H9 (cell line): ENCODE measurements at regions not wholly inside any gene's neighbourhood (a gene's known extent, or its start where the extent isn't known, plus 50 kb on each side); places are given as distances from the start of the nearest gene placed in this dataset.

ENCODE experiments used
- DNase-seq: peaks from one replicate; pipeline ENCODE4 v3.0.0-alpha.2; 2017
- H2AFZ ChIP-seq: one replicate; pipeline ENCODE4 v1.6.1; 2013; ENCODE audit warnings: mild to moderate bottlenecking, low read length, control low read depth, moderate library complexity
- H2AK5ac ChIP-seq: 2 replicates; pipeline ENCODE4 v1.6.1; 2013; ENCODE audit warnings: low read length, control low read depth, mixed read lengths; ENCODE audit not compliant: insufficient read length
- H2BK120ac ChIP-seq: one replicate; pipeline ENCODE4 v1.6.1; 2013; ENCODE audit warnings: low read depth, mild to moderate bottlenecking, low read length, control low read depth, inconsistent platforms; ENCODE audit not compliant: poor library complexity, severe bottlenecking
- H2BK12ac ChIP-seq: 2 replicates; pipeline ENCODE4 v1.6.1; 2013; ENCODE audit warnings: low read length, control low read depth, mixed read lengths, low read depth; ENCODE audit not compliant: insufficient read length
- H2BK15ac ChIP-seq: 2 replicates; pipeline ENCODE4 v1.6.1; 2013; ENCODE audit warnings: low read depth, low read length, control low read depth
- H2BK20ac ChIP-seq: one replicate; pipeline ENCODE4 v1.6.1; 2013; ENCODE audit warnings: low read depth, mild to moderate bottlenecking, low read length, control low read depth, inconsistent platforms; ENCODE audit not compliant: poor library complexity, severe bottlenecking
- H2BK5ac ChIP-seq: 2 replicates; pipeline ENCODE4 v1.6.1; 2013; ENCODE audit warnings: low read length, control low read depth, mixed read lengths; ENCODE audit not compliant: insufficient read length
- H3K14ac ChIP-seq: 2 replicates; pipeline ENCODE4 v1.6.1; 2013; ENCODE audit warnings: low read length, control low read depth; ENCODE audit not compliant: insufficient read depth
- H3K18ac ChIP-seq: 2 replicates; pipeline ENCODE4 v1.6.1; 2013; ENCODE audit warnings: low read depth, mild to moderate bottlenecking, mixed read lengths, low read length, control low read depth; ENCODE audit not compliant: insufficient read length
- H3K23ac ChIP-seq: 2 replicates; pipeline ENCODE4 v1.6.1; 2013; ENCODE audit warnings: low read length, control low read depth, mixed read lengths, low read depth; ENCODE audit not compliant: insufficient read length
- H3K23me2 ChIP-seq: 2 replicates; pipeline ENCODE4 v1.6.1; 2013; ENCODE audit warnings: low read depth, mild to moderate bottlenecking, mixed read lengths, low read length, control low read depth; ENCODE audit not compliant: insufficient read length, poor library complexity, severe bottlenecking
- H3K27ac ChIP-seq: 2 replicates; pipeline ENCODE4 v1.5.1; 2013; ENCODE audit warnings: low read length, control low read depth, mixed read lengths, low read depth; ENCODE audit not compliant: insufficient read length
- H3K27me3 ChIP-seq: 2 replicates; pipeline ENCODE4 v1.6.1; 2013; ENCODE audit warnings: low read length, control low read depth, inconsistent platforms; ENCODE audit not compliant: insufficient read depth
- H3K4ac ChIP-seq: 2 replicates; pipeline ENCODE4 v1.6.1; 2013; ENCODE audit warnings: low read depth, mild to moderate bottlenecking, control low read depth, inconsistent platforms, low read length, moderate library complexity
- H3K4me1 ChIP-seq: 2 replicates; pipeline ENCODE4 v1.6.1; 2013; ENCODE audit warnings: low read length, control low read depth, inconsistent platforms; ENCODE audit not compliant: insufficient read depth
- H3K4me2 ChIP-seq: 2 replicates; pipeline ENCODE4 v1.6.1; 2013; ENCODE audit warnings: low read length, control low read depth, mixed read lengths; ENCODE audit not compliant: insufficient read length, insufficient read depth
- H3K56ac ChIP-seq: 2 replicates; pipeline ENCODE4 v1.6.1; 2013; ENCODE audit warnings: low read depth, mild to moderate bottlenecking, mixed read lengths, low read length, control low read depth; ENCODE audit not compliant: insufficient read length
- H3K79me1 ChIP-seq: 2 replicates; pipeline ENCODE4 v1.6.1; 2013; ENCODE audit warnings: low read depth, mild to moderate bottlenecking, moderate library complexity, low read length, control low read depth, inconsistent platforms; ENCODE audit not compliant: insufficient read depth, poor library complexity, severe bottlenecking
- H3K79me2 ChIP-seq: 2 replicates; pipeline ENCODE4 v1.6.1; 2013; ENCODE audit warnings: low read length, control low read depth, inconsistent platforms; ENCODE audit not compliant: insufficient read depth
- H3K9ac ChIP-seq: 2 replicates; pipeline ENCODE4 v1.6.1; 2013; ENCODE audit warnings: low read length, control low read depth, mixed read lengths; ENCODE audit not compliant: insufficient read length; ENCODE audit errors: extremely low read depth
- H3K9me3 ChIP-seq: one replicate; pipeline ENCODE4 v1.6.1; 2013; ENCODE audit warnings: low read depth, low read length, inconsistent platforms; ENCODE audit not compliant: control insufficient read depth
- H3T11ph ChIP-seq: one replicate; pipeline ENCODE4 v1.6.1; 2013; ENCODE audit warnings: mild to moderate bottlenecking, low read length, control low read depth, inconsistent platforms
- H4K20me1 ChIP-seq: one replicate; pipeline ENCODE4 v1.6.1; 2013; ENCODE audit not compliant: control insufficient read depth, insufficient read length, insufficient read depth
- H4K5ac ChIP-seq: 2 replicates; pipeline ENCODE4 v1.6.1; 2013; ENCODE audit warnings: low read depth, mild to moderate bottlenecking, mixed read lengths, low read length, control low read depth; ENCODE audit not compliant: insufficient read length
- H4K8ac ChIP-seq: replicated peaks from 2 replicates; pipeline ENCODE4 v1.6.1; 2013; ENCODE audit warnings: low read length, control low read depth, mixed read lengths, low read depth; ENCODE audit not compliant: insufficient read length
- H4K91ac ChIP-seq: 2 replicates; pipeline ENCODE4 v1.6.1; 2013; ENCODE audit warnings: low read depth, mild to moderate bottlenecking, moderate library complexity, mixed read lengths, low read length, control low read depth; ENCODE audit not compliant: insufficient read length
- H3K27ac Mint-ChIP-seq, 3 experiments: 2 replicates in 2 of 3; 3 replicates in 1 of 3; pipeline ENCODE4 v1.8.0; 2020 to 2021; ENCODE audit warnings: mixed read lengths in 3 of 3, mild to moderate bottlenecking in 1 of 3, moderate library complexity in 1 of 3
- H3K27me3 Mint-ChIP-seq: 2 replicates; pipeline ENCODE4 v1.8.0; 2021; ENCODE audit warnings: low read depth, mild to moderate bottlenecking, moderate library complexity, mixed read lengths
- H3K36me3 Mint-ChIP-seq, 3 experiments: 2 replicates in 2 of 3; 3 replicates in 1 of 3; pipeline ENCODE4 v1.8.0; 2020 to 2021; ENCODE audit warnings: low read depth in 3 of 3, mixed read lengths in 3 of 3; ENCODE audit not compliant: insufficient read depth in 1 of 3
- H3K4me1 Mint-ChIP-seq, 2 experiments: 2 replicates each; pipeline ENCODE4 v1.8.0; 2020; ENCODE audit warnings: mixed read lengths in 2 of 2
- H3K4me3 Mint-ChIP-seq, 2 experiments: 2 replicates in 1 of 2; 3 replicates in 1 of 2; pipeline ENCODE4 v1.8.0; 2020 to 2021; ENCODE audit warnings: mild to moderate bottlenecking in 2 of 2, mixed read lengths in 2 of 2, moderate library complexity in 1 of 2
- H3K9me3 Mint-ChIP-seq, 2 experiments: 2 replicates in 1 of 2; 3 replicates in 1 of 2; pipeline ENCODE4 v1.8.0; 2020; ENCODE audit warnings: mild to moderate bottlenecking in 2 of 2, mixed read lengths in 2 of 2, moderate library complexity in 1 of 2
- TF ChIP-seq, protein P1 (sequence below): fragments of 200-600 bp; sonication (generic); conservative IDR thresholded peaks from 3 replicates; pipeline ENCODE4 v1.8.0; 2021; ENCODE audit warnings: antibody characterized with exemption, mild to moderate bottlenecking

DNA sequence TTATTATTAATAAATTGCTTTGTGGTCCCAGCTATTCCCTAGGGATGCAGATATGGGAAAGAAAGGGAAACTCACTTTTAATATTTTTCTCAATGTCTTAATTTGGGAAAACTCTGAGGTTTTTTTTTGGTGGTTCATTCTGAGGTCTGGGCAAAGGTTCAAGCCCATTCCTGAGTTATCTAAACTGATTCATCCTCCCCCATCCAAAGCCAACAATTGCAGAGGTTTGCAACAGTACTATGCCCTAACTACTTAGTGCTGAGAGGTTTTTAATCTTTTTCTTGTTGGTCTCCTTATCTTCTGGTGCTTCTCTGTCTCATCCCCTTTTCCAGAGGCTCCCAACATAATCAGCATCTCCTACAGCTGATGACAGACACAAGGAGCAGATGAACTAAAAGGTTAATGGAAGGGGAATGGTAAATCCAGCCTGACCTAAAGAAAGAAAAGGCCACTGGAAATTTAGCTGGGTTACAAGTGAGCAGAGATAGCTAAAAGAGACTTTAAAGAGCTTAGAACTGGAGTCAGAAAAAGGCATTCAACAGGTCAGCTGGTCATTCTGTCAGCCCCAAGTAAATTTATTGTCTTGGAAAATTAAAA, 390.4 kb downstream of the TGFB2 start:
- H3K9me3 Mint-ChIP-seq, result peaks cover 0 to 2% of the 10 kb centered on the region in 2 experiments; a peak in 1 of 5 replicates
- no peaks in the 10 kb centered on the region for H3K27me3 Mint-ChIP-seq
- no peak overlapping the region for H3K4me2 ChIP-seq

More for the DNA sequence above, 390.4 kb downstream of the TGFB2 start:
- Mint-ChIP-seq H3K27ac (no peak overlapping the region; a peak in 1 of 7 replicates), H3K4me1 (0 out of 4 replicates have a peak, but pooled peaks cover 0 to 2% of the 10 kb centered on the region in 2 experiments), H3K36me3 (peaks cover 0 to 7% (median 0%) of the 10 kb centered on the region in 3 experiments; a peak in 1 of 7 replicates), H3K4me3 (no peak overlapping the region)
- Histone ChIP-seq H2BK15ac (no peak overlapping the region), H2BK20ac (no peak overlapping the region), H3K9me3 (no peaks in the 10 kb centered on the region), H4K91ac (no peak overlapping the region), H4K5ac (no peak overlapping the region), H2BK5ac (no peak overlapping the region), H4K20me1 (no peaks in the 10 kb centered on the region), H4K8ac (no peak overlapping the region), H3K4me1 (no peaks in the 10 kb centered on the region), H3K18ac (no peak overlapping the region), H3K9ac (no peak overlapping the region), H2BK12ac (no peak overlapping the region), H3K79me1 (no peaks in the 10 kb centered on the region), H3K23me2 (no peaks in the 10 kb centered on the region), H3K79me2 (no peaks in the 10 kb centered on the region), H3K27ac (no peak overlapping the region), H3K27me3 (no peaks in the 10 kb centered on the region), H3K4ac (no peak overlapping the region), H2AFZ (no peak overlapping the region), H2AK5ac (no peak overlapping the region), H3T11ph (no peak overlapping the region), H3K56ac (no peak overlapping the region), H2BK120ac (no peak overlapping the region), H3K23ac (no peak overlapping the region), H3K14ac (no peak overlapping the region)
- TF ChIP-seq, protein P1, sequence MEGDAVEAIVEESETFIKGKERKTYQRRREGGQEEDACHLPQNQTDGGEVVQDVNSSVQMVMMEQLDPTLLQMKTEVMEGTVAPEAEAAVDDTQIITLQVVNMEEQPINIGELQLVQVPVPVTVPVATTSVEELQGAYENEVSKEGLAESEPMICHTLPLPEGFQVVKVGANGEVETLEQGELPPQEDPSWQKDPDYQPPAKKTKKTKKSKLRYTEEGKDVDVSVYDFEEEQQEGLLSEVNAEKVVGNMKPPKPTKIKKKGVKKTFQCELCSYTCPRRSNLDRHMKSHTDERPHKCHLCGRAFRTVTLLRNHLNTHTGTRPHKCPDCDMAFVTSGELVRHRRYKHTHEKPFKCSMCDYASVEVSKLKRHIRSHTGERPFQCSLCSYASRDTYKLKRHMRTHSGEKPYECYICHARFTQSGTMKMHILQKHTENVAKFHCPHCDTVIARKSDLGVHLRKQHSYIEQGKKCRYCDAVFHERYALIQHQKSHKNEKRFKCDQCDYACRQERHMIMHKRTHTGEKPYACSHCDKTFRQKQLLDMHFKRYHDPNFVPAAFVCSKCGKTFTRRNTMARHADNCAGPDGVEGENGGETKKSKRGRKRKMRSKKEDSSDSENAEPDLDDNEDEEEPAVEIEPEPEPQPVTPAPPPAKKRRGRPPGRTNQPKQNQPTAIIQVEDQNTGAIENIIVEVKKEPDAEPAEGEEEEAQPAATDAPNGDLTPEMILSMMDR, result no peak
- no peak for DNase-seq
